Ectodermal cell (in vitro differentiated cells): ENCODE measurements at regions not wholly inside any gene's neighbourhood (a gene's known extent, or its start where the extent isn't known, plus 50 kb on each side); places are given as distances from the start of the nearest gene placed in this dataset.

Source experiments
- H3K27ac ChIP-seq: 2 replicates; pipeline ENCODE4 v1.7.0; 2013; ENCODE audit warnings: mild to moderate bottlenecking, low read depth, low read length; ENCODE audit not compliant: insufficient read depth, poor library complexity, severe bottlenecking
- H3K27me3 ChIP-seq: 2 replicates; pipeline ENCODE4 v1.7.0; 2013; ENCODE audit warnings: mild to moderate bottlenecking, low read length; ENCODE audit not compliant: insufficient read depth, control insufficient read depth, poor library complexity, severe bottlenecking
- H3K36me3 ChIP-seq: one replicate; pipeline ENCODE4 v1.7.0; 2013; ENCODE audit warnings: low read length; ENCODE audit not compliant: control insufficient read depth, insufficient read depth
- H3K4me1 ChIP-seq: one replicate; pipeline ENCODE4 v1.7.0; 2013; ENCODE audit warnings: low read length; ENCODE audit not compliant: control insufficient read depth, insufficient read depth
- H3K4me3 ChIP-seq: 2 replicates; pipeline ENCODE4 v1.7.0; 2013; ENCODE audit warnings: low read depth, low read length, control low read depth; ENCODE audit not compliant: insufficient read depth
- H3K9me3 ChIP-seq: 2 replicates; pipeline ENCODE4 v1.7.0; 2013; ENCODE audit warnings: mild to moderate bottlenecking, low read length, moderate library complexity; ENCODE audit not compliant: control insufficient read depth
- WGBS, 2 experiments: methylation state at CpG; one replicate each; pipeline ENCODE4 v1.1.7; 2013; ENCODE audit warnings: missing lambda C conversion rate in 2 of 2; 5-methylcytosine and 5-hydroxymethylcytosine counted together

DNA sequence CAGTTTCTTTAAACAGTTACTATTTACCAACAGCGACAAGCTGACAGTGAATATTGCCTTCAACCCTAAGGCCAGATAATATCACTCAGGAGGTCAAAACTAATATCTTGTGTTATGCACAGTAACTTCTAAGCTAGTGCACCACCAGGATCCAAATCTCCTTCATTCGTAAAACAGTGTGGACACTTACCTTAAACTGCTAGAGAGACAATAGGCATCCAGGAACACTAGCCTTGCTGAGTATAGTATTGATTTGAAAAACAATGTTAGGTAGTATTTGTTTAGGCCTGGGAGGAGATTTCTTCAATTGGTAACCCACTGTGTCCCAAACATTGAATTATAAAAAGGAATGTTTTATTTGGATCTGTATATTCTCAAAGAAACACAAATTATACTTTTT lies 707.9 kb upstream of the UBE2E2 start:
- no peaks in the 10 kb centered on the region for H3K27me3 ChIP-seq
- H3K36me3 ChIP-seq, result no peaks in the 10 kb centered on the region
- no peak overlapping the region for H3K27ac ChIP-seq
- H3K4me3 ChIP-seq, result no peak overlapping the region
- H3K4me1 ChIP-seq, result no peaks in the 10 kb centered on the region
- 21 to 29% methylated on average over 2 of the region's 2 CpGs for whole genome bisulfite sequencing, 2 experiments
- no peaks in the 10 kb centered on the region for H3K9me3 ChIP-seq

DNA sequence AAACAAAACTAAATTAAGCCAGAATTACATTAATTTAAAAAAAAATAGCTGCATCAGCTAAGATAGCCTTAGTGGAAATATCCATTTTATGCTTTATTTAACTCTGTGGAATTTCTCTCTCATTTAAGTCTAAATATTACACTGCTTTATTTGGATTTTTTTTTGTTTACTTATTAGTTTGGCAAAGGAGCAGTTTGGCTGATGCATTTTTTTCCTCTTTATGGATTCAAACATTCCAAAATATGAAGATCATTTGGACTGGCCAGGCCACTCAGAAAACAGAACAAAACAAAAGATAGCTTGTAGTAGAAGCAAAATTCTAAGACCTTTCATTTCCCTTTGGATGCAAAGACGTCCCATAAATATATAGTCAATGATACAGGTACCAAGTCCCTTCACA lies 707.3 kb upstream of the UBE2E2 start:
- Histone ChIP-seq H3K4me1 (no peaks in the 10 kb centered on the region), H3K27ac (no peak overlapping the region), H3K4me3 (no peak overlapping the region), H3K36me3 (no peaks in the 10 kb centered on the region), H3K27me3 (no peaks in the 10 kb centered on the region), H3K9me3 (no peaks in the 10 kb centered on the region)
- WGBS, 2 experiments, result 80 to 84% methylated on average over 1 of the region's 1 CpG

DNA sequence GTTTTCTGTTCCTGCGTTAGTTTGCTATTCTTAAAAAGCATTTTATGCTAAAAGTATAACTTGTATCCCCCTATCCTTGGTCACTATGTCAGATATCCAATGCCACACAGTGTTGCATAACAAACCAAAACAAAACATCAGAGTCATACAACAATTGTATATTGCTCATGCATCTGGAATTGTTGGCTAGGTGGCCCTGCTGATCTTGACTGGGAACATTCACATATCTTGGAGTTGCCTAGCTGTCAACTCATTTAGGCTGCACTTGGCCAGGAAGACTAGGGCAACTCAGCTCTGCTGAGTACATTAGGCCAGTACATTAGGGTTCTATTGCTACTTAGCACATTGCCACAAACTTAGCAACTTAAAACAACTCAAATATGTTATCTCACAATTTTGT lies 706.5 kb upstream of the UBE2E2 start:
- no peaks in the 10 kb centered on the region for H3K36me3 ChIP-seq

DNA sequence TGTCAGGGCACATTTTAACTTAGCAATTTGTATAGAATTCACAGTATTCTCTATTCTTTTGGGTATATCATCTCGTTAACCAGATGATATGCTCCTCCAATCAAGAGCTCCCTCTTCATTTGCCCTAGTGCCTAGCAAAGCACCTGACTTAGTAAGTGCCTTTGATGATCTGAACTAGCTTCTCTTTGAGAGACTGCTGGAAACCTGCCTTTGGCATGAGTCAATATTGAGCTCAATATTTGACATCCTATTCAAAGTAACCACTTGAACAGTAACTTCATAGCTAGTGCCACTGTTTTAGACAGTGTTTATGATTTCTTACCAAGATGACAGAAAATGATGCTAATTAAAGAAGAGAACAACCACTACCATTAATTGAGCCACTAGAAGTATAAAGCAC lies 696.3 kb upstream of the UBE2E2 start:
- Histone ChIP-seq H3K36me3 (no peaks in the 10 kb centered on the region), H3K4me1 (no peaks in the 10 kb centered on the region), H3K27ac (no peak overlapping the region), H3K4me3 (no peak overlapping the region), H3K9me3 (no peaks in the 10 kb centered on the region), H3K27me3 (no peaks in the 10 kb centered on the region)
- WGBS, 2 experiments, result 83 to 89% methylated on average over 1 of the region's 1 CpG

More for the DNA sequence above, 706.5 kb upstream of the UBE2E2 start:
- Histone ChIP-seq H3K4me3 (no peak overlapping the region), H3K9me3 (no peaks in the 10 kb centered on the region), H3K27ac (no peak overlapping the region), H3K4me1 (no peaks in the 10 kb centered on the region), H3K27me3 (no peaks in the 10 kb centered on the region)
- 100% methylated on average over 1 of the region's 1 CpG for WGBS, 2 experiments

DNA sequence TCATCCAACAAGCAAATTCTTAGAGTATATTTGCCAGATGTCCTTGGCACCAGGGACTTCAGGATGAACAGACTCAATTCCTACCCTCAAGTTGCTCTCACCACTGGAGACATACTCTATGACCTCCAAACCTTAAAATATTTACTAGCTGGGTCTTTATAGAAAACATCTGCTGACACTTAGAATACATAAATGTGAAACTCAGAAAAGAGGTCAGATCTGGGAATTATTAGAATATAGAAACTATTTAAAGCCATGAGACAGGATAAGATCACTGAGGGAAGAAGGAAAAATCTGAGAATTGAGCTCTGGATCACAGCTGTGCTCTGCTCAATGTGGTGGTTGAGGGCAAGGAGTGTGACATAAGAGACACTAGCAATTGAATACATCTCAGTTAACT lies 695.4 kb upstream of the UBE2E2 start:
- Histone ChIP-seq H3K27me3 (no peaks in the 10 kb centered on the region), H3K4me1 (no peaks in the 10 kb centered on the region), H3K36me3 (no peaks in the 10 kb centered on the region)

DNA sequence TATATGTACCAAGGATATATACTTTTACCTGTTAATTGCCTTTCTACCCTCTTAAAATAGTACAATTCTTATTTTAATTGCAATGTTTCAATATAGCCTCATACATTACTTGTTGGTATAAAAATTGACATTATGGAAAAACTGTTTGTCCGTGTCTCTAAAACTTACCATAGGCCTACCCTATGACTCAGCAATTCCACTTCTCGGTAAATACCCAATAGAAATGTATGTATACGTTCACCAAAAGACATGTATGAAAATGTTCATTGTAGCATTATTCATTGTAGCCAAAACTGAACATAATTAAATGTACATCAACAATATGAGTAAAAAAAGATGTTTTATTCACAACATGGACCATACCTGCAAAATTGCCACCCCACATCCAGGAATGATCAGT lies 679.2 kb upstream of the UBE2E2 start:
- WGBS, 2 experiments, result 100% methylated on average over 2 of the region's 3 CpGs; no CpG with 5 or more reads in 1 of the 2 experiments
- H3K27me3 ChIP-seq, result no peaks in the 10 kb centered on the region
- no peaks in the 10 kb centered on the region for H3K36me3 ChIP-seq
- no peaks in the 10 kb centered on the region for H3K4me1 ChIP-seq
- H3K27ac ChIP-seq, result no peak overlapping the region
- H3K4me3 ChIP-seq, result no peak overlapping the region
- no peaks in the 10 kb centered on the region for H3K9me3 ChIP-seq

More for the DNA sequence above, 695.4 kb upstream of the UBE2E2 start:
- no peaks in the 10 kb centered on the region for H3K9me3 ChIP-seq
- H3K4me3 ChIP-seq, result no peak overlapping the region
- no peak overlapping the region for H3K27ac ChIP-seq

DNA sequence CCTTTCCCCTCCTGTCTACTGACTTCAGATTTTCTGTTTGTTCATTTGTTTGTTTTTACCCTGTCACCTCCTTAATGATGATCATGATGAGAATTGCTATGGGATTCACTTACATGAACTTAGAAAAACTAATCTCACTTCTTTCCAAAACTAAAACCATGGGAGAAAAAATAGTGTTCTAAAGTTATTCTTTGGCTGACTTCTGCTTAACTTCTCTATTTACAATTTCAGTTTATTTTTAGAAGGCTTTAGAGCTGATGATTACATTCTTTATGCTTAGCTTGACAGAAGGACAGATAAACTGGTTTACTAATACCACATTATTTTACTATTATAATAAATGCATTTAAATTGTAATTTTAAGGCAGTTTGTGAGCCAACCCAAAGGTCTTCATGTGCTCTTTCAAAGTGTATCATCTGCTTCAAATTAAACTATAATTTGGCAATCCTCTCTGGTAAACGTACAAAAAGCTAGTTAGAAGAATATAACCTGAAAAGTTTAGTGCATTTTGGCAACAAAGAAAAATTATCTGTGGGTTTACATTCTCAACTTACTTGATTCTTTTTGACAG lies 676.8 kb upstream of the UBE2E2 start:
- Histone ChIP-seq H3K27me3 (no peaks in the 10 kb centered on the region), H3K36me3 (no peaks in the 10 kb centered on the region), H3K27ac (no peak overlapping the region), H3K4me3 (no peak overlapping the region), H3K4me1 (no peaks in the 10 kb centered on the region), H3K9me3 (no peaks in the 10 kb centered on the region)
- 88% methylated on average over 1 of the region's 1 CpG; no CpG with 5 or more reads in 1 of the 2 experiments for WGBS, 2 experiments

DNA sequence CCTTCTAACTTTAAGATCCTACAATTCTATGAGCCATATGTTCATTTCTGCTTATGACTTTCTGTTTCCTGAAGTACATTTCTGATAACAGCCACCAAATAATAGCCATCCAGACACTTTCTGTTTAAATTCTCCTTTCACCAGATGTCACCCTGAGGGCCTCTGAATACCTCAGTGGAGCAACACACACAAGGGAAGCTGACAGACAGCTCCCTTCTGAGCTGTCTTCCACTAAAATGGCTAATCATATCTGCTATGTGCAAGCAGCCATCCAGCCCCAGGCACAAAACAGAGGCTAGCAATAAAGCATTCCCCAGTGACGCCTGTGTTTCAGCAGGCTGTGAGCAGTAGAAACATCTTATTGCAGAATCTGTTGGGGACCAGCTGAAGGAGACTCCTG lies 666.6 kb upstream of the UBE2E2 start:
- Histone ChIP-seq H3K4me1 (no peaks in the 10 kb centered on the region), H3K27me3 (no peaks in the 10 kb centered on the region), H3K4me3 (no peak overlapping the region), H3K27ac (no peak overlapping the region), H3K9me3 (no peaks in the 10 kb centered on the region), H3K36me3 (no peaks in the 10 kb centered on the region)
- 92 to 95% methylated on average over 1 of the region's 1 CpG for WGBS, 2 experiments

DNA sequence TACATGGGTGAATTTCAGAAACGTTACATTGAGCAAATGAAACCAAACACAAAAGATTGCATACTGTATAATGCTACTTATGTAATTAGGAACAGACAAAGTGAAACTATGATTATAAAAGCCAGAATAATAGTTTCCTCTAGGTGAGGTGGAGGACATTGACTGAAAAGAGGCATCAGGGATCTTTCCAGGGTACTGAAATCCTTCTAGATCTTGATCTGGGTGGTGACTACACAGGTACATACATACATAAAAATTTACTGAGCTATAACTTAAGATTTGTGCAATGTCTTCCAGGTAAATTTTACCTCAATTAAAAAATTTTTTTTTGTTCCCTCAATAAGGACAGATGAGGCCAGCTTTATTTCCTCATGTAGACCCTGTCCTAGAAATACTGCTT lies 665.6 kb upstream of the UBE2E2 start:
- no CpG with 5 or more reads among the region's 1 CpG for WGBS, 2 experiments

DNA sequence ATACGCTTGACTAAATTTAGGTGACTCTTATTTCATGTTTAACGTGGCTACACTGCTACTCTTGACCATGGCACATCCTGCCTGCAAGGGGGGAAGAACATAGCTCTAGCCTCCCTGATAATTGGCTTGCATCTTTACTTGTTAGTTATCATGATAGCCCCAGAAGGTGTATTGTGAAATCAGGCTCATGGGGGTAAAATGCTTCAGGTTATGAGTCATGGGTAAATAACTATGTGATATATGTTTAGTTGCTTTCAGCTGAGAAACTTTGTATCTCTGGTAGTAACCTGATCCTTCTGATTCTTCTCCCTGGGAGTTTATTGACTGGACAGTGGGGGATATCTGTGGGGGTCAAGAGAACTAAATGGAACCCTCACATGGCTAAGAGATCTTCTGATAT lies 660.8 kb upstream of the UBE2E2 start:
- Histone ChIP-seq H3K4me1 (no peaks in the 10 kb centered on the region), H3K9me3 (no peaks in the 10 kb centered on the region), H3K27me3 (no peaks in the 10 kb centered on the region), H3K4me3 (no peak overlapping the region), H3K36me3 (no peaks in the 10 kb centered on the region), H3K27ac (no peak overlapping the region)
- WGBS, 2 experiments, result 89 to 93% methylated on average over 2 of the region's 2 CpGs

More for the DNA sequence above, 665.6 kb upstream of the UBE2E2 start:
- H3K4me1 ChIP-seq, result no peaks in the 10 kb centered on the region
- H3K4me3 ChIP-seq, result no peak overlapping the region
- no peaks in the 10 kb centered on the region for H3K27me3 ChIP-seq
- no peak overlapping the region for H3K27ac ChIP-seq
- no peaks in the 10 kb centered on the region for H3K9me3 ChIP-seq
- H3K36me3 ChIP-seq, result no peaks in the 10 kb centered on the region
